Central memory CD4-positive, alpha-beta T cell (primary cell): ENCODE measurements at regions not wholly inside any gene's neighbourhood (a gene's known extent, or its start where the extent isn't known, plus 50 kb on each side); places are given as distances from the start of the nearest gene placed in this dataset.
"Not testable (repeated sequence)": the region's sequence is repeated elsewhere in the genome, so short reads cannot be mapped to it uniquely, and the experiment has no call there.

Experiments used
- DNase-seq: peaks from one replicate; pipeline ENCODE4 v3.0.0; 2022

- no peak for DNase-seq
These were observed 220.6 kb downstream of the PTGER3 start for GRCh38 chr1:70827030-70827429.

DNA sequence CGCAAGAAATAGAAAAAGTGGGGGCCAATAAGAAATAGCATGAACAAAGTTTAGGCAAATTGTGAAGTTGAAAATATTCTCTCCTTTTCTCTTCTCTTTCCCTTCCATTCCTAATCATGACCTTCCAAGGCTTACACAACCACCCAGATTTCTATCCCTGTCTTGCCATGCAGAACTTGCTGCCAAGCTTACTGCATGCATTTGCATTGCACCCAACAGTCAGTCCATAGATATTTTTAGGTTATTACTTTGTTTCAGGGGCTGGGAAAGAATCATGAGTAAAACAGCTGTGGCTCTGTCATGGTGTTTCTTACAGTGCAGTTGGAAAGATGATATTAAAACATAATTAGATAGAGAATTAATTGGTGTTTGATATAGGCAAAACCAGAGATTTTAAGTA is 219.4 kb downstream of the PTGER3 start:
- DNase-seq, result no peak

GRCh38 chr1:70834365-70834764 is 213.3 kb downstream of the PTGER3 start:
- not testable (repeated sequence) for DNase-seq

DNA sequence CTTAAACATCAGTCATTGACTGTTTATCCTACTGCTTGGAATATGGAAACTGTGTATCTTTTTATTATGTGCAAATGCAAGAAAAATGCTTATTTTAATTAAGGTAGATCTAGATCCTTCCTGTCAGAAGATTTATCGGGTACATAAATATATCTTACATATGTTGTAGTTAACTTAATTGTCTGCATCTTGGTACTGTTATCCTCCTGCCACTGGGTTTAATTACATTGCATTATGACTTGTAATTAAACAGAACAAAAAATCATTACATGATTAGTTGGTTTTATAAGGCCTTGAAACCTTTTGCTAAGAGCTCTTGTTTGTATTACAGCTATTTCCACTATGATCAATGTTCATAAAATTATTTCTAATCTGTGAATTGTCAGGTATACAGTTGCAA is 211.2 kb downstream of the PTGER3 start:
- no peak for DNase-seq

DNA sequence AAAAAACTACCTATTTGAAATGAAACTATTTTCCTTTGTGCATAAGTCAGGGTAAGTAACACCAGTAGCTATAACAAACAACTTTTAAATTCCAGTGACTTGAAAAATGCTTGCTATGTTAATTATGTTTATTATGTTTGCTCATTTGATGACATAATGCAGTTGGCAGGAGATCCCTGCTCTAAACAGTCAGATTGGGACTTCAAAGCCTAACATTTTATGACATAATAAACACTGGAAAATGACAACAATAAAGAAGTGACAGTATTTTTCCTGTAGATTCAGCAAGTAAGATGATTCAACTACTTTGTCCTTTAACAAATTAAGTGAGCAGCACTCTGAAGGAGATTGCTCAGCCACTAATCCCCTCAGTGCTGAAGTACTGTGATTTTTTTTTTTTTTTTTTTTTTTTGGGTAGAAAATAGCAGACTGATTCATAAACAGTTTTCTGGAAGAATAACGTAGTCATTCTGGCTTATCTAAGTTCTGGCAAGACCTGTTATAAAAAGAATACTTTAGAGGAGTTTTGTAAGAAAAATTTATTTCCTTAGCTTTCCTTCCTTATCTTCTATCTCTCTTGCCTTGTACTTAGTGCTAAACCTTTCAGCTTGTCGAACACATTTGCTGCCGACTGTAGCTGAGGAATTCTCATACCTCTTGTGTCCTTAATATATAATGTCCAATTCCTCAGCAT is 207.2 kb downstream of the PTGER3 start:
- DNase-seq, result no peak

- DNase-seq, result no peak
These were observed 205.1 kb downstream of the PTGER3 start for GRCh38 chr1:70842562-70842961.

DNA sequence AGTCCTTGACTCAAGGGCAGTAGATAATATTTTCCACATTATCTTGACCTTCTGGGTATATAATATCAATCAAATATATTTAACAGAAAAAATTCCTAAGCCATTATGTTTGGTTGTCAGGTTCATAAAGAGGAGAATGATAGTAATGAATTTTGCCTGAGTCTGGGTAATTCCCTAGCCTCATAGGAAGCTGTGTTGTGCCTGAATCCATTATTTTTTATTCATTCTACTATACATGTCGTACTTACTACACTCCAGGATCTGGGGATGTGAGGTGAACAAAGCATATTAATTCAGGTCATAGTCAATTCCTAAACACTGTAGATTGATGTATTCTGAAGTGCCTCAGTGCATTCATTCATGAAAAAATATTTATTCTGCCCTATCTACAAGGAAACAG is 204.2 kb downstream of the PTGER3 start:
- no peak for DNase-seq

DNA sequence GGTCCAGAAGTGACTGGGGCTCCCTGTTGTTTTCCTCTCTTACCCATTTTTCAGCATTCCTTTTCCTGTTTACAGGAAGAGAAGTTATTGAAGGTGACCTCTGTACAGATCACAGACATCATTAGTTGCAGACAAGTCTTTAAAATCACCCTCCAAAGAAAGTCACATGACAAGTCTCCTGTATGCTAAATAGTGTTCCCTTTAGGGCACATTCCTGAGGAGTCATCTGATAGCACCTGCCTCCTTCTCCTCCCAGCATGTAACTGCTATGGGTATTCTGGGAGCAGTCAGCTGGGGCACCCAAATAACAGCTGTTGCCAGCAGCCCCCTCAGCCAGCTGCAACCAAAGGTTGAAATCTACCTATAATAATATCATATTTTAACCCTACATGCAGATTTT is 200.6 kb downstream of the PTGER3 start:
- no peak for DNase-seq

- no peak for DNase-seq
These were observed 192.4 kb downstream of the PTGER3 start for GRCh38 chr1:70855203-70855602.

GRCh38 chr1:70856201-70856600 is 191.4 kb downstream of the PTGER3 start:
- DNase-seq, result no peak

GRCh38 chr1:70863239-70863638 is 184.4 kb downstream of the PTGER3 start:
- no peak for DNase-seq

- DNase-seq, result no peak
These were observed 183.3 kb downstream of the PTGER3 start for GRCh38 chr1:70864302-70864701.

DNA sequence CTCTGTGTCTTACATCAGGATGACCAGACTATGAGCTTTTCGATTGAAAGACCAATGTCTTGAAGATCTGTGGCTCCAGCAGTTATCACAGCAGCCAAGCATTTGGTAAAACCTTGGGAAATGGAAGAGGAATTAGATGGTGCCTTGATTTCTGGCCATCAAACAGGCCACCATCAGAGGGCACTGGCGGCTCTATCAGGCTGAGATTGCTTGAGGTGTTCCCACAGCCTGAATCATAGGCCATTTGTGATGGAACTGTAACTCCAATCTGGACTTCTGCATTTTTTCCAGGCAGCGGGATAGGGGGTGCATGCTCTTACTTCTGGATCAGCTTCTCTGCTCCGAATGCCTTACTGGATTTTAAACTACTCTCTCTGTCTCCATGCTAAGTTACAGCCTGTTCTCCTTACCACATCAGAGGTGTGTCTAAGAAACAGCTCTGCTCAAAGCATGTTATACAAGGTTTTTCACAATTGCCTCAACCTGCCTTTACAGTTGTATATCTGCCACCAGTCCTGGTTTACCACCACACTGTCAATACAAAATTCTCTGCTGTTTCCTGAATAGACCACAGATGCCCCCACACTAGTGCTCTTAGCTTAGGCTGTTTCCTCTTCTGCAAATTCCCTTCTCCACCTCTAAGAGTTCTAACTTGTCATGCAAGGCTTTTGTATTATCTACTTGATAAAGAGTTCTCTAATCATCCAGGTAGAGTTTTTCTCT is 180.9 kb downstream of the PTGER3 start:
- DNase-seq, result no peak

DNA sequence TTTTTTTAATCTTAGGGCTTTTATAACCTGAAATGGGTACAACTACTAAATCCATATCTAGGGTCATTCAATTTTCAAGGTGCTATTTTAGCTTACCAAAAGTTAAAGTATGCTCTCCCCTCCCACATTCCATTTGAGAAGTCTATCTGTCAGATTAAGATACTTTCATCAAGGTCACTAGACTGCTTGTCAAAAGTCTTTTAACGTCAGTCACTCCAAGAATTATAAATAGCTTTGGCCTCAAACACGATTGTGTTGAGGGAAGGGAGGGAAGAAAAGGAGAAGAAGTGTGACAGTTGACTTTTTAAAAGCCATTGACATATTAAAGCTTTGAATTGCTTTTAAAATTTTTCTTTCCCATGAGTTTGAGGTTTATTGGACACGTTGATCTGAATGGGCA is 175.8 kb downstream of the PTGER3 start:
- no peak for DNase-seq

- DNase-seq, result no peak
These were observed 173.6 kb downstream of the PTGER3 start for GRCh38 chr1:70874063-70874462.

DNA sequence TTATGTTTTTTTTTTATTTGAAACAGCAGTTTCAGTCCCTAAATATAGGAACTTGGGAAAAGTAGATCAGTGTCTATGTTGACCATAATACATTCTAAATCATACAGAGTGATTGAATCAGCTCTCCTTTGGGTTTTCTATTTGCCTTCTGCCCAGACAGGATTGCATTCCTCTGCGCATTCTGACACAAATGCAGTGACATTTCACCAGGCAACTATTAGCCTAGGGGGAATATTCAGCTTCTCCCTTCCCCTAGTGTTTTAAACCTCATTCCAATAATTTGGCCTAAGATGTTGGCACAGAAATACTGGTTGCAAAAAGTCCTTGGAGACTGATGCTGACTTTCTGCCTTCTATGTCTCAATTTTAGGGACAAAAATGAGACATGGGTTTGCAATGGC is 172.8 kb downstream of the PTGER3 start:
- DNase-seq, result no peak

DNA sequence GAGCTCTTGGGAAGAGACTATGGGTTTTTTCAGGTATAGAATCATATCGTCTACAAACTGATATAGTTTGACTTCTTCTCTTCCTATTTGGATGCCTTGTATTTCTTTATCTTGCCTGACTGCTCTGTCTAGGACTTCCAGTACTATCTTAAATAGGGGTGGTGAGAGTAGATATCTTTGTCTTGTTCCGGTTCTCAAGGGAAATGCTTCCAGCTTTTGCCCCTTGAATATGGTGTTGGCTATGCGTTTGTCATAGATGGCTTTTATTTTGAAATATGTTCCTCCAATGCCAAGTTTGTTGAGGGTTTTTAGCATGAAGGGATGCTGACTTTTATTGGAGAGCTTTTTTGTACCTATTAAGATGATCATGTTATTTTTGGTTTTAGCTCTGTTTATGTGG is 170.3 kb downstream of the PTGER3 start:
- no peak for DNase-seq

GRCh38 chr1:70887936-70888335 is 159.7 kb downstream of the PTGER3 start:
- no peak for DNase-seq

GRCh38 chr1:70888722-70889121 is 158.9 kb downstream of the PTGER3 start:
- no peak for DNase-seq

- no peak for DNase-seq
These were observed 157.2 kb downstream of the PTGER3 start for GRCh38 chr1:70890408-70890807.

GRCh38 chr1:70891051-70891843 is 156.4 kb downstream of the PTGER3 start:
- DNase-seq, result no peak

- no peak for DNase-seq
These were observed 155.5 kb downstream of the PTGER3 start for GRCh38 chr1:70892140-70892539.

- DNase-seq, result no peak
These were observed 154.7 kb downstream of the PTGER3 start for GRCh38 chr1:70892930-70893329.

DNA sequence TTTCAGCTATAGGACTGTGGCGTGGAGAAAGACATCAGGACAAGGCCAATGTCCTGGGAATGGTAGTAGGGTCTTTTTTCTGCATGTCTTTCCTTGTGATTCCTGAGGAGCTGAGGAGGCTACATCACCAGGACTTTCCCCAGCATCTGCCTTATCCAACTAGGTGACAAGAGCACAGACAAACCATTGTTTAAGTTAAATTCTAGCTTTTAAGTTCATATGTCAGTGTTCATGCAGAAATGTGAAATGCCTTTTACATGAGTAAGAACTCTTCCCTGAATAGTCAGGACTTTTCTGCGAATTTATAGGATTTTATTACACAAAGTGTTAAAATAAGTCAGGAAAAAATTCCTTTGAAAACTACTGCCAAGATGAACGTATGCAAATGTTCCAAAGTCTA is 154.2 kb downstream of the PTGER3 start:
- no peak for DNase-seq
